ENCODE measurements at regions not wholly inside any gene's neighbourhood (a gene's known extent, or its start where the extent isn't known, plus 50 kb on each side); places are given as distances from the start of the nearest gene placed in this dataset.

DNA sequence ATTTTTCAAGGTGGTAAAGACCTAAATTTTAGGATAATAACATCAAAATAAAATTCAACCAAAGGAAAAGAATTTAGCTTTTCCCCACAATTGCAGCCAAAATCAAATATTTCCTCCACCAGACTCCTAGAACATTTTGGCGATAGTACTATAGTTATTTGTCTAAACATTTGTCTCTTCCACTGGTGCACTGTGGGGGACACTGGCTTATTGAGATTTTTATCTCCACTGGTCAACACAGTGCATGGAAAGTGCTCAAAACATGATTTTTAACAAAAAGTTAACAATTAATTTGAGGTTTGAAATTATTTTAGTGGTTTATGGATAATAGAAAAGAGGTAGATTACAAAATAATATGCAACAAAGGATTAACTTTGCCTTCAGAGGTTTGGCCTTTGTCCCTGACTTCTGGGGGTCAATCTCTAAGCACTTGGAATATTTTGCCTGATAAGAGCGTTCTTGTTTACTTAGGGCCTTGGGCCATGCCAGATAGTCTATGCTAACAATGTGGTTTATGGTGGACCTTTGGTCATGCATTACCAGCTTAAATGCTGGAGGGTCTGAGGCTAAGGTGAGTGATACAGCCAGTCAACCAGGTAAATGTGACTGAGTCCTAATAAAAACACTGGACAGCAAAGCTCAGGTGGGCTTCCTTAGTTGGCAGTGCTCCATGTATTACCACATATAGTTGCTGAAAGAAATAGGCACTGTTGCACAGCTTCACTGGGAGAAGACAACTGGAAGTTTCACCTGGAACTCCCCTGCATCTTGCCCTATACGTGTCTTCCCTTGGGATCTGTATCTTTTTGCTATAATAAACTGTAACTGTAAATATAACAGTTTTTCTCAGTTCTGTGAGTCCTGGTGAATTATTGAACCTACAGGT is 67.2 kb upstream of the SATB2 start:
- no peaks in the 10 kb centered on the region for H3F3A ChIP-seq (replicated peaks; ENCODE audit: insufficient read depth)
- 6% methylated on average over 3 of the region's 3 CpGs for WGBS (ENCODE audit: low lambda C conversion rate)
- no peak for TF ChIP-seq TEAD4 (IDR thresholded peaks at IDR 0.05; ENCODE audit: borderline replicate concordance, insufficient read depth)
- no peak for TF ChIP-seq RCOR1 (IDR thresholded peaks at IDR 0.05; ENCODE audit: low read length)
- TF ChIP-seq TAF1 (IDR thresholded peaks at IDR 0.05; ENCODE audit: borderline replicate concordance, low read depth, low read length) = no peak
- TF ChIP-seq, protein P1, sequence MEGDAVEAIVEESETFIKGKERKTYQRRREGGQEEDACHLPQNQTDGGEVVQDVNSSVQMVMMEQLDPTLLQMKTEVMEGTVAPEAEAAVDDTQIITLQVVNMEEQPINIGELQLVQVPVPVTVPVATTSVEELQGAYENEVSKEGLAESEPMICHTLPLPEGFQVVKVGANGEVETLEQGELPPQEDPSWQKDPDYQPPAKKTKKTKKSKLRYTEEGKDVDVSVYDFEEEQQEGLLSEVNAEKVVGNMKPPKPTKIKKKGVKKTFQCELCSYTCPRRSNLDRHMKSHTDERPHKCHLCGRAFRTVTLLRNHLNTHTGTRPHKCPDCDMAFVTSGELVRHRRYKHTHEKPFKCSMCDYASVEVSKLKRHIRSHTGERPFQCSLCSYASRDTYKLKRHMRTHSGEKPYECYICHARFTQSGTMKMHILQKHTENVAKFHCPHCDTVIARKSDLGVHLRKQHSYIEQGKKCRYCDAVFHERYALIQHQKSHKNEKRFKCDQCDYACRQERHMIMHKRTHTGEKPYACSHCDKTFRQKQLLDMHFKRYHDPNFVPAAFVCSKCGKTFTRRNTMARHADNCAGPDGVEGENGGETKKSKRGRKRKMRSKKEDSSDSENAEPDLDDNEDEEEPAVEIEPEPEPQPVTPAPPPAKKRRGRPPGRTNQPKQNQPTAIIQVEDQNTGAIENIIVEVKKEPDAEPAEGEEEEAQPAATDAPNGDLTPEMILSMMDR (IDR thresholded peaks at IDR 0.05) = no peak
- no peak for TF ChIP-seq SMC3 (IDR thresholded peaks at IDR 0.05; ENCODE audit: low read depth, low read length)
- no peak for TF ChIP-seq JUND (IDR thresholded peaks at IDR 0.05)
- TF ChIP-seq, protein P2, sequence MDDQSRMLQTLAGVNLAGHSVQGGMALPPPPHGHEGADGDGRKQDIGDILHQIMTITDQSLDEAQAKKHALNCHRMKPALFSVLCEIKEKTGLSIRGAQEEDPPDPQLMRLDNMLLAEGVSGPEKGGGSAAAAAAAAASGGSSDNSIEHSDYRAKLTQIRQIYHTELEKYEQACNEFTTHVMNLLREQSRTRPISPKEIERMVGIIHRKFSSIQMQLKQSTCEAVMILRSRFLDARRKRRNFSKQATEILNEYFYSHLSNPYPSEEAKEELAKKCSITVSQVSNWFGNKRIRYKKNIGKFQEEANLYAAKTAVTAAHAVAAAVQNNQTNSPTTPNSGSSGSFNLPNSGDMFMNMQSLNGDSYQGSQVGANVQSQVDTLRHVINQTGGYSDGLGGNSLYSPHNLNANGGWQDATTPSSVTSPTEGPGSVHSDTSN (IDR thresholded peaks at IDR 0.05) = no peak
- TF ChIP-seq YY1 (IDR thresholded peaks at IDR 0.05; ENCODE audit: low read depth) = no peak
- no peak for TF ChIP-seq MXI1 (IDR thresholded peaks at IDR 0.05; ENCODE audit: low read depth, low read length)
- no peak for TF ChIP-seq USF2 (IDR thresholded peaks at IDR 0.05; ENCODE audit: borderline replicate concordance, low read depth, low read length)
- TF ChIP-seq RXRA (IDR thresholded peaks at IDR 0.05; ENCODE audit: borderline replicate concordance, low read depth) = no peak
- no peak for TF ChIP-seq FOXM1 (IDR thresholded peaks at IDR 0.05; ENCODE audit: low read depth)
- TF ChIP-seq EZH2phosphoT487 (IDR thresholded peaks at IDR 0.05; ENCODE audit: borderline replicate concordance, low read depth) = no peak
- no peak for TF ChIP-seq CHD2 (IDR thresholded peaks at IDR 0.05; ENCODE audit: low read length, partially characterized antibody)
- TF ChIP-seq FOXJ3 (CRISPR knock-in tag; IDR thresholded peaks at IDR 0.05) = no peak
- no peak for TF ChIP-seq NFIC (IDR thresholded peaks at IDR 0.05; ENCODE audit: borderline replicate concordance)
- no peak for TF ChIP-seq REST (IDR thresholded peaks at IDR 0.05; ENCODE audit: low read depth, low read length)

More for the DNA sequence above, 67.2 kb upstream of the SATB2 start:
- ChIA-PET CTCF (no interaction called here), POLR2A (no interaction called here)
- no peak overlapping the region for H3K4me3 ChIP-seq (ENCODE audit: low read depth in 2 of 2, low read length in 1 of 2)
- no peaks in the 10 kb centered on the region for H3K4me1 ChIP-seq (ENCODE audit: control insufficient read depth in 1 of 2, insufficient read depth in 2 of 2, low read depth in 1 of 2, low read length in 1 of 2)
- no peaks in the 10 kb centered on the region for H3K36me3 ChIP-seq (replicated peaks in 1 of 2; ENCODE audit: control insufficient read depth in 1 of 2, insufficient read depth in 2 of 2, low read length in 1 of 2)
- H3K27ac ChIP-seq (ENCODE audit: low read depth in 2 of 2, low read length in 1 of 2) = no peak overlapping the region
- no peaks in the 10 kb centered on the region for H4K20me1 ChIP-seq (ENCODE audit: insufficient read depth)
- no peak for DNase-seq
- H2AFZ ChIP-seq (ENCODE audit: low read depth) = no peak overlapping the region
- H3K27me3 ChIP-seq (ENCODE audit: insufficient read depth) = no peaks in the 10 kb centered on the region
- no peaks in the 10 kb centered on the region for H3K79me2 ChIP-seq (ENCODE audit: insufficient read depth)
- H3K9me3 ChIP-seq = no peaks in the 10 kb centered on the region
- H3K9ac ChIP-seq = no peak overlapping the region
- no peaks in the 10 kb centered on the region for H3K9me2 ChIP-seq
- H3K4me2 ChIP-seq = no peak overlapping the region

Data from SK-N-SH (cell line).